ENCODE measurements at regions not wholly inside any gene's neighbourhood (a gene's known extent, or its start where the extent isn't known, plus 50 kb on each side); places are given as distances from the start of the nearest gene placed in this dataset.

DNA sequence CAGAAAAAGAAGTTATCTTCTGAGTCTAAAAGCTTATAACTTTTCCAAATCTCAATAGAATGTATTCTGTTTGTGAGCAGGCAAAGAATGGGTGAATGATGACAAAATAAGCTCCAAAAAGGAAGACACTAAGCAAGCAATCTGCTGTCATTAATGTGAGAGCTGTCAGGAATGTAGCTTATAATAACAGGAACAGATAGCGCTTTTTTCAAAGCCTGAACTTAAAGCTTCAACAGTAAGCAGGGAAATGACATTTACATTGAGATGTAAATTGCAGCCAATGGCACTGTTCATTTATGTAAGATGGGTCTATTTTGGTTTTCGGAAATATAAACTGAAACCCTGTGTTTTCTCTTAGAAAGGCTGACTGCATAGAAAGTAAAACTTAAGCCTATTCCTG lies 1005.9 kb downstream of the PDHA2 start:
- Histone ChIP-seq H3K27ac (replicated peaks) (no peak overlapping the region), H3K27me3 (ENCODE audit: insufficient read depth, poor library complexity, severe bottlenecking) (no peaks in the 10 kb centered on the region), H3K4me3 (replicated peaks; ENCODE audit: insufficient read depth, low read length) (no peak overlapping the region)
- TF ChIP-seq, protein P1, sequence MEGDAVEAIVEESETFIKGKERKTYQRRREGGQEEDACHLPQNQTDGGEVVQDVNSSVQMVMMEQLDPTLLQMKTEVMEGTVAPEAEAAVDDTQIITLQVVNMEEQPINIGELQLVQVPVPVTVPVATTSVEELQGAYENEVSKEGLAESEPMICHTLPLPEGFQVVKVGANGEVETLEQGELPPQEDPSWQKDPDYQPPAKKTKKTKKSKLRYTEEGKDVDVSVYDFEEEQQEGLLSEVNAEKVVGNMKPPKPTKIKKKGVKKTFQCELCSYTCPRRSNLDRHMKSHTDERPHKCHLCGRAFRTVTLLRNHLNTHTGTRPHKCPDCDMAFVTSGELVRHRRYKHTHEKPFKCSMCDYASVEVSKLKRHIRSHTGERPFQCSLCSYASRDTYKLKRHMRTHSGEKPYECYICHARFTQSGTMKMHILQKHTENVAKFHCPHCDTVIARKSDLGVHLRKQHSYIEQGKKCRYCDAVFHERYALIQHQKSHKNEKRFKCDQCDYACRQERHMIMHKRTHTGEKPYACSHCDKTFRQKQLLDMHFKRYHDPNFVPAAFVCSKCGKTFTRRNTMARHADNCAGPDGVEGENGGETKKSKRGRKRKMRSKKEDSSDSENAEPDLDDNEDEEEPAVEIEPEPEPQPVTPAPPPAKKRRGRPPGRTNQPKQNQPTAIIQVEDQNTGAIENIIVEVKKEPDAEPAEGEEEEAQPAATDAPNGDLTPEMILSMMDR (IDR thresholded peaks at IDR 0.05; ENCODE audit: insufficient read depth, low read length) = no peak
- no peak for TF ChIP-seq GABPA (IDR thresholded peaks at IDR 0.05; ENCODE audit: low read depth)
- DNase-seq (ENCODE audit: low read depth in 1 of 2, low spot score in 1 of 2) = no peak

DNA sequence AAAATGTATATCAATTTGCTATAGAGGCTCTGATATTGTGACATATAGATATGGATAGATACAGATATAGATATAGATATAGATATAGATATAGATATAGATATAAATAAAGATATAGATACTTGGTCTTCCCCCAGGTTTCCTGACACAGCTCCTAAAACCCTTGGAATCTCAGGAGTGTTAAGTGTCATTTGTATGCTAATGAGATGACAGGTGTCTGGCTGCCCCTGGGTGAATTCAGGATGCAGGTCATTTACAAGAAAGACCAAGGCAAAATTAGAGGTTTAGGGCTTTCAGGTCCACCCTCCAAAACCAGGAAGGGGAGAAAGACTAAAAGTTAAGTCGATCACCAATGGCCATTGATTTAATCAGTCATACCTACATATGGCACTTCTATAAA lies 1034.8 kb downstream of the PDHA2 start:
- no peak for DNase-seq (ENCODE audit: low read depth in 1 of 2, low spot score in 1 of 2)
- Histone ChIP-seq H3K4me3 (replicated peaks; ENCODE audit: insufficient read depth, low read length) (no peak overlapping the region), H3K27ac (replicated peaks) (no peak overlapping the region), H3K27me3 (ENCODE audit: insufficient read depth, poor library complexity, severe bottlenecking) (no peaks in the 10 kb centered on the region)
- TF ChIP-seq POLR2AphosphoS5 (IDR thresholded peaks at IDR 0.05; ENCODE audit: low read depth) (no peak), SPI1 (IDR thresholded peaks at IDR 0.05; ENCODE audit: borderline replicate concordance, low read depth) (no peak), GABPA (IDR thresholded peaks at IDR 0.05; ENCODE audit: low read depth) (no peak)
- TF ChIP-seq, protein P2, sequence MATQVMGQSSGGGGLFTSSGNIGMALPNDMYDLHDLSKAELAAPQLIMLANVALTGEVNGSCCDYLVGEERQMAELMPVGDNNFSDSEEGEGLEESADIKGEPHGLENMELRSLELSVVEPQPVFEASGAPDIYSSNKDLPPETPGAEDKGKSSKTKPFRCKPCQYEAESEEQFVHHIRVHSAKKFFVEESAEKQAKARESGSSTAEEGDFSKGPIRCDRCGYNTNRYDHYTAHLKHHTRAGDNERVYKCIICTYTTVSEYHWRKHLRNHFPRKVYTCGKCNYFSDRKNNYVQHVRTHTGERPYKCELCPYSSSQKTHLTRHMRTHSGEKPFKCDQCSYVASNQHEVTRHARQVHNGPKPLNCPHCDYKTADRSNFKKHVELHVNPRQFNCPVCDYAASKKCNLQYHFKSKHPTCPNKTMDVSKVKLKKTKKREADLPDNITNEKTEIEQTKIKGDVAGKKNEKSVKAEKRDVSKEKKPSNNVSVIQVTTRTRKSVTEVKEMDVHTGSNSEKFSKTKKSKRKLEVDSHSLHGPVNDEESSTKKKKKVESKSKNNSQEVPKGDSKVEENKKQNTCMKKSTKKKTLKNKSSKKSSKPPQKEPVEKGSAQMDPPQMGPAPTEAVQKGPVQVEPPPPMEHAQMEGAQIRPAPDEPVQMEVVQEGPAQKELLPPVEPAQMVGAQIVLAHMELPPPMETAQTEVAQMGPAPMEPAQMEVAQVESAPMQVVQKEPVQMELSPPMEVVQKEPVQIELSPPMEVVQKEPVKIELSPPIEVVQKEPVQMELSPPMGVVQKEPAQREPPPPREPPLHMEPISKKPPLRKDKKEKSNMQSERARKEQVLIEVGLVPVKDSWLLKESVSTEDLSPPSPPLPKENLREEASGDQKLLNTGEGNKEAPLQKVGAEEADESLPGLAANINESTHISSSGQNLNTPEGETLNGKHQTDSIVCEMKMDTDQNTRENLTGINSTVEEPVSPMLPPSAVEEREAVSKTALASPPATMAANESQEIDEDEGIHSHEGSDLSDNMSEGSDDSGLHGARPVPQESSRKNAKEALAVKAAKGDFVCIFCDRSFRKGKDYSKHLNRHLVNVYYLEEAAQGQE (IDR thresholded peaks at IDR 0.05; ENCODE audit: insufficient replicate concordance, low read depth) = no peak
- TF ChIP-seq, protein P1 (IDR thresholded peaks at IDR 0.05; ENCODE audit: insufficient read depth, low read length) = no peak

DNA sequence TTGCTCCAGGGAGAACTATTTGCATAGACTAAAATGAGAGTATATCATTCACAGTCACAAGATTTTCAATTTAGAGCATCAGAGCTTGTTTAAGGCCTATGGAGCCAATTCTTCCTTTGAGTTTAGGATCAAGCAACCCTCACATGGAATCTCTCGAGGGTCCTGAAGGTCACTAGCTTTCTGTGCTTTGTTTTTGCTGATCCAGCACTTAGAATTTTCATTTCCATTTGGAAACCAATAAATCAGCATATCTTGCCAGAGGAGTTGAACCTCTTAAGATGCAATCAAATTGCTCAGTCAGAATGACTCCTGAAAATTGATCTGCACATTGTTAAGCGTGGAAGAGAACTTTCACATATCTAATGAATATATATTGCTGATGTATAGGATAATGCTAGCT lies 1039.6 kb downstream of the PDHA2 start:
- TF ChIP-seq, protein P2 (IDR thresholded peaks at IDR 0.05; ENCODE audit: insufficient replicate concordance, low read depth) = no peak
- TF ChIP-seq, protein P1 (IDR thresholded peaks at IDR 0.05; ENCODE audit: insufficient read depth, low read length) = no peak
- TF ChIP-seq SPI1 (IDR thresholded peaks at IDR 0.05; ENCODE audit: borderline replicate concordance, low read depth) = no peak
- Histone ChIP-seq H3K4me3 (replicated peaks; ENCODE audit: insufficient read depth, low read length) (no peak overlapping the region), H3K27ac (replicated peaks) (no peak overlapping the region), H3K27me3 (ENCODE audit: insufficient read depth, poor library complexity, severe bottlenecking) (no peaks in the 10 kb centered on the region)
- no peak for DNase-seq (ENCODE audit: low read depth in 1 of 2, low spot score in 1 of 2)

DNA sequence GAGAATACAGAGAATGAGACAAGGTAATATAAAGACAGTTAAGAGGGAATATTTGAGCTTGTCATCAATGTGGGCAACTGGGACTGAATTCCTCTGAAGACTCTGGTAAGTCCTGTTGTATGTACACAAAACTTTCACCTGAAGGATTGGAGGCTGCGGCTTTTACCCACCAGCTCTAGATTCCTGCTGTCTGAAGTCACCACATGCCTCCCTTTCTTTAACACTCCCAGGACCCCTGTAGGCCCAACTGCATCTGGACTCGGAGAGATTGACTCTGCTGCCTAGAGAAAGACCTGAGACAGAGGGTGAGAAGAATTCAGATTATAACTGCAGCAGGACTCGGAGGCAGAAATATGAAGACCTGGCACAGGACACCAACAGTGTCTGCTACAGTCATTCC lies 1048.0 kb downstream of the PDHA2 start:
- DNase-seq (ENCODE audit: low read depth in 1 of 2, low spot score in 1 of 2) = no peak
- Histone ChIP-seq H3K4me3 (replicated peaks; ENCODE audit: insufficient read depth, low read length) (no peak overlapping the region), H3K27me3 (ENCODE audit: insufficient read depth, poor library complexity, severe bottlenecking) (no peaks in the 10 kb centered on the region), H3K27ac (replicated peaks) (no peak overlapping the region)
- no peak for TF ChIP-seq POLR2AphosphoS5 (IDR thresholded peaks at IDR 0.05; ENCODE audit: low read depth)
- TF ChIP-seq, protein P2 (IDR thresholded peaks at IDR 0.05; ENCODE audit: insufficient replicate concordance, low read depth) = no peak
- TF ChIP-seq, protein P1 (IDR thresholded peaks at IDR 0.05; ENCODE audit: insufficient read depth, low read length) = no peak
- no peak for TF ChIP-seq GABPA (IDR thresholded peaks at IDR 0.05; ENCODE audit: low read depth)
- no peak for TF ChIP-seq SPI1 (IDR thresholded peaks at IDR 0.05; ENCODE audit: borderline replicate concordance, low read depth)

Measured in HL-60 (cell line).